Heart left ventricle (tissue), 13 donors: ENCODE measurements at regions not wholly inside any gene's neighbourhood (a gene's known extent, or its start where the extent isn't known, plus 50 kb on each side); places are given as distances from the start of the nearest gene placed in this dataset.

ENCODE experiments used
- POLR2A ChIP-seq, 2 donors: fragments of 450-650 bp; IDR thresholded peaks; one replicate each; pipeline ENCODE4 v1.6.1; 2017; ENCODE audit warnings: antibody characterized with exemption in 2 of 2, mild to moderate bottlenecking in 2 of 2, moderate library complexity in 2 of 2
- TF ChIP-seq, protein P1 (sequence below), 12 donors: fragments of 200-600 bp; sonication (generic) in 4 of 12; IDR thresholded peaks; one replicate each; pipeline versions ENCODE4 v1.5.0 to v1.8.0; 2018 to 2022; ENCODE audit warnings: antibody characterized with exemption in 12 of 12, mild to moderate bottlenecking in 5 of 12
- donor health status: ischemic (EF 13 %, LVEDD 7.1; RV severe dilation, severe dysfunction).
- donor health status: DM: no; HTN: yes; CAD: no.
- donor health status: DM: no; HTN: no; CAD: no.
- donor health status: ischemic (EF 25% LVEDD 6.9; RV normal size, moderate dysfunction).
- donor health status: ischemic (EF 25% LVEDD 5.7; RV mildly dilated, moderate dysfunction).
- donor health status: ischemic (EF 35%, LVEDD 5.7; RV mildly dilated, moderate dysfunction).
- donor health status: nonischemic (EF 11% LVEDD 7.7; RV severe dilation, severe dysfunction).
- donor health status: DM: yes; HTN: yes; CAD: no.
- donor health status: PGD.
- donor health status: ischemic (EF 29% LVEDD 5.4; RV normal size, mild dysfunction).
- donor health status: nonischemic (EF 23%, LVEDD 6.1; RV moderate dilation, normal function).

DNA sequence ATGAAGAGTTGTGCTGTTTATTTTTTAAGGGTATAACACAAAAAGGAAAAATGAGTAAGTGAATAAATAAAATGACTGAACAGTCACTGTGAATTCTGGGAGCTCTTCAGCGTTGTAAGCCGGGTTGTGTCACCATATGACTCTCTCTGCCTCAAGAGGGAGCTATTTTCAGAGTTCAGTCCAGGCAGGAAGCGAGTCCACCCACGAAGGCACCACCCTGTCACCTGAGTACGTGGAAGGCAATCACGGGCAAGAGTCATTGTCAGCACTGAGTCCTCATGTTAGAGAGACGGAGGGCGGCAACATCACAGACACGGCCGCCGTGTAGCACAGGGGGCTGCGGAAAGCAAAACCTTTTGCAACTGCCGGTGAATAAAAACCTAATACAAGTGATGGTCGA is 227.6 kb downstream of the UTP18 start:
- TF ChIP-seq, protein P1, sequence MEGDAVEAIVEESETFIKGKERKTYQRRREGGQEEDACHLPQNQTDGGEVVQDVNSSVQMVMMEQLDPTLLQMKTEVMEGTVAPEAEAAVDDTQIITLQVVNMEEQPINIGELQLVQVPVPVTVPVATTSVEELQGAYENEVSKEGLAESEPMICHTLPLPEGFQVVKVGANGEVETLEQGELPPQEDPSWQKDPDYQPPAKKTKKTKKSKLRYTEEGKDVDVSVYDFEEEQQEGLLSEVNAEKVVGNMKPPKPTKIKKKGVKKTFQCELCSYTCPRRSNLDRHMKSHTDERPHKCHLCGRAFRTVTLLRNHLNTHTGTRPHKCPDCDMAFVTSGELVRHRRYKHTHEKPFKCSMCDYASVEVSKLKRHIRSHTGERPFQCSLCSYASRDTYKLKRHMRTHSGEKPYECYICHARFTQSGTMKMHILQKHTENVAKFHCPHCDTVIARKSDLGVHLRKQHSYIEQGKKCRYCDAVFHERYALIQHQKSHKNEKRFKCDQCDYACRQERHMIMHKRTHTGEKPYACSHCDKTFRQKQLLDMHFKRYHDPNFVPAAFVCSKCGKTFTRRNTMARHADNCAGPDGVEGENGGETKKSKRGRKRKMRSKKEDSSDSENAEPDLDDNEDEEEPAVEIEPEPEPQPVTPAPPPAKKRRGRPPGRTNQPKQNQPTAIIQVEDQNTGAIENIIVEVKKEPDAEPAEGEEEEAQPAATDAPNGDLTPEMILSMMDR (IDR thresholded peaks at IDR 0.05), result no peak
- TF ChIP-seq POLR2A (IDR thresholded peaks at IDR 0.05), result no peak
